ENCODE measurements at regions not wholly inside any gene's neighbourhood (a gene's known extent, or its start where the extent isn't known, plus 50 kb on each side); places are given as distances from the start of the nearest gene placed in this dataset.

- H3K36me3 Mint-ChIP-seq = no peaks in the 10 kb centered on the region
- H3K4me3 Mint-ChIP-seq = no peak overlapping the region
- peaks cover 2% of the 10 kb centered on the region for H3K9me3 Mint-ChIP-seq
- no peak for DNase-seq (ENCODE audit: low spot score in 2 of 2, unreplicated experiment in 2 of 2)
- H3K27ac Mint-ChIP-seq = no peak overlapping the region
- no peaks in the 10 kb centered on the region for H3K27me3 Mint-ChIP-seq (ENCODE audit: low read depth)
- H3K4me1 Mint-ChIP-seq = no peaks in the 10 kb centered on the region
- TF ChIP-seq, protein P1, sequence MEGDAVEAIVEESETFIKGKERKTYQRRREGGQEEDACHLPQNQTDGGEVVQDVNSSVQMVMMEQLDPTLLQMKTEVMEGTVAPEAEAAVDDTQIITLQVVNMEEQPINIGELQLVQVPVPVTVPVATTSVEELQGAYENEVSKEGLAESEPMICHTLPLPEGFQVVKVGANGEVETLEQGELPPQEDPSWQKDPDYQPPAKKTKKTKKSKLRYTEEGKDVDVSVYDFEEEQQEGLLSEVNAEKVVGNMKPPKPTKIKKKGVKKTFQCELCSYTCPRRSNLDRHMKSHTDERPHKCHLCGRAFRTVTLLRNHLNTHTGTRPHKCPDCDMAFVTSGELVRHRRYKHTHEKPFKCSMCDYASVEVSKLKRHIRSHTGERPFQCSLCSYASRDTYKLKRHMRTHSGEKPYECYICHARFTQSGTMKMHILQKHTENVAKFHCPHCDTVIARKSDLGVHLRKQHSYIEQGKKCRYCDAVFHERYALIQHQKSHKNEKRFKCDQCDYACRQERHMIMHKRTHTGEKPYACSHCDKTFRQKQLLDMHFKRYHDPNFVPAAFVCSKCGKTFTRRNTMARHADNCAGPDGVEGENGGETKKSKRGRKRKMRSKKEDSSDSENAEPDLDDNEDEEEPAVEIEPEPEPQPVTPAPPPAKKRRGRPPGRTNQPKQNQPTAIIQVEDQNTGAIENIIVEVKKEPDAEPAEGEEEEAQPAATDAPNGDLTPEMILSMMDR (IDR thresholded peaks at IDR 0.05; ENCODE audit: unreplicated experiment) = no peak
Observed at GRCh38 chr5:35357973-35358372, 127.7 kb upstream of the PRLR start.

- no peaks in the 10 kb centered on the region for H3K36me3 Mint-ChIP-seq
- no peak for DNase-seq (ENCODE audit: low spot score in 2 of 2, unreplicated experiment in 2 of 2)
- H3K4me3 Mint-ChIP-seq = no peak overlapping the region
- no peak overlapping the region for H3K27ac Mint-ChIP-seq
- no peaks in the 10 kb centered on the region for H3K27me3 Mint-ChIP-seq (ENCODE audit: low read depth)
- H3K4me1 Mint-ChIP-seq = no peaks in the 10 kb centered on the region
- peaks cover 14% of the 10 kb centered on the region for H3K9me3 Mint-ChIP-seq
- TF ChIP-seq, protein P1 (IDR thresholded peaks at IDR 0.05; ENCODE audit: unreplicated experiment) = no peak
Observed at GRCh38 chr5:35356725-35357124, 126.4 kb upstream of the PRLR start.

DNA sequence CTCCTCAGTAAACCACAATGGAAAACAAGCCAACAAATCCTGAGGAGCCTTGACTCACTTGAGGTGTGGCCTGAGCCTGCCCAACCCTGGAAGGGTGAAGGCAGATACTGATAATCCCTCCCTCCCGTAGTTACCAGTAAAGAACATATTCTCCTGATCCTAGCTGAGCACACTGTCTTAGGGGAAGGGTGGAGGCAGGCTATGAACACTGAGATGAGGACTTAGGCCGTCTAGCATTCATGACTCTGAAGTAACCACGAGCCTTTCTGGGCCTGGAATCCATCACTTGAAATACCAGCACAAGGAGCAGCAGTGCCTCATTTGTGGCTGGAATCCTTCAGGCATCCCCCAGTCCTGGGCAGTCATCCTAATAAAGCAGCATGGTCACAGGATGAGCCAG lies 124.5 kb upstream of the PRLR start:
- H3K27ac Mint-ChIP-seq = no peak overlapping the region
- peaks cover 30% of the 10 kb centered on the region for H3K9me3 Mint-ChIP-seq
- H3K36me3 Mint-ChIP-seq = no peaks in the 10 kb centered on the region
- no peak for DNase-seq (ENCODE audit: low spot score in 2 of 2, unreplicated experiment in 2 of 2)
- no peak overlapping the region for H3K4me3 Mint-ChIP-seq
- no peaks in the 10 kb centered on the region for H3K4me1 Mint-ChIP-seq
- H3K27me3 Mint-ChIP-seq (ENCODE audit: low read depth) = no peaks in the 10 kb centered on the region
- TF ChIP-seq, protein P1 (IDR thresholded peaks at IDR 0.05; ENCODE audit: unreplicated experiment) = no peak

DNA sequence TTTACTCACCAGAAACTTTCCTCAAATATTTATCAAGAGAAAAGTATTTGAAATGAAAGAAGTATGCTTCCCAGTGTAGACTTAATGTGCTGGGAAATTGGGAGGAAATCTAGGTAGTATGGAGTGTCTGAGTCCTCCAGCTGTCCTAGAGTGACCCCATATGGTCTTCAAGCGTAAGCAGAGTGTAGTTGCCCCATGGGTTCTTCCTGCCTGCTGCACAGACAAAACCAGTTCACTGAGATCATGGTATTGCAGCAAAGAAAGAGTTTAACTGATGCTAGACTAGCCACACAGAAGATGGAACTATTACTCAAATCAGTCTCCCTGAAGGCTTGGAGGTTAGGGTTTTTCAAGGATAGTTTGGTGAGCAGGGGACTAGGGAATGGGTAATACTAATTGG lies 114.9 kb upstream of the PRLR start:
- H3K9me3 Mint-ChIP-seq = peaks cover 39% of the 10 kb centered on the region
- no peaks in the 10 kb centered on the region for H3K36me3 Mint-ChIP-seq
- no peaks in the 10 kb centered on the region for H3K4me1 Mint-ChIP-seq

DNA sequence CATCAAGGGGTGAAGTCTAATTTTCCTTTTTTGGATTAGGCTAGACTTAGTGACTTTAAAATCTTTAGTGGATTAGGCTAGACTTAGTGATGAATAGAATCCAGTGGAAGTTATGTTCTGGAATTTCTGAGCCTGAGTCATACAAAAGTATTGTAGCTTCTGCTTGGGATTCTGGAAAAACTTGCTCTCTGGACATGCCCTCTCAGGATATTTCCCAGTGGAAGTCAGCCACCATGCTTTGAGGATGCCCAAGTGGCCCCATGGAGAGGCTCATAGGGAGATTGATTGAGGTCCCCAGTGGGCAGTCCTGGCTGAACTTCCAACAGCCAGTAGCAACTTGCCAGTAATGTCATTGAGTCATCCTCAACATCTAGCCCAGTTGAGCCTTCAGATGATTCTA lies 112.4 kb upstream of the PRLR start:
- TF ChIP-seq, protein P1 (IDR thresholded peaks at IDR 0.05; ENCODE audit: unreplicated experiment) = no peak
- peaks cover 9% of the 10 kb centered on the region for H3K4me1 Mint-ChIP-seq
- H3K27ac Mint-ChIP-seq = no peak overlapping the region
- H3K36me3 Mint-ChIP-seq = peaks cover 2% of the 10 kb centered on the region
- no peak overlapping the region for H3K4me3 Mint-ChIP-seq
- DNase-seq (ENCODE audit: low spot score in 2 of 2, unreplicated experiment in 2 of 2) = no peak
- H3K9me3 Mint-ChIP-seq = peaks cover 28% of the 10 kb centered on the region
- H3K27me3 Mint-ChIP-seq (ENCODE audit: low read depth) = no peaks in the 10 kb centered on the region

More for the DNA sequence above, 114.9 kb upstream of the PRLR start:
- Mint-ChIP-seq H3K27ac (no peak overlapping the region), H3K4me3 (no peak overlapping the region), H3K27me3 (ENCODE audit: low read depth) (no peaks in the 10 kb centered on the region)
- TF ChIP-seq, protein P1 (IDR thresholded peaks at IDR 0.05; ENCODE audit: unreplicated experiment) = no peak
- DNase-seq (ENCODE audit: low spot score in 2 of 2, unreplicated experiment in 2 of 2) = no peak

GRCh38 chr5:35341189-35341588 lies 110.9 kb upstream of the PRLR start:
- H3K27ac Mint-ChIP-seq = no peak overlapping the region
- TF ChIP-seq, protein P1 (IDR thresholded peaks at IDR 0.05; ENCODE audit: unreplicated experiment) = no peak
- H3K4me3 Mint-ChIP-seq = no peak overlapping the region
- H3K9me3 Mint-ChIP-seq = peaks cover 22% of the 10 kb centered on the region
- peaks cover 11% of the 10 kb centered on the region for H3K4me1 Mint-ChIP-seq
- no peak for DNase-seq (ENCODE audit: low spot score in 2 of 2, unreplicated experiment in 2 of 2)
- peaks cover 2% of the 10 kb centered on the region for H3K36me3 Mint-ChIP-seq
- no peaks in the 10 kb centered on the region for H3K27me3 Mint-ChIP-seq (ENCODE audit: low read depth)
